ENCODE measurements at regions not wholly inside any gene's neighbourhood (a gene's known extent, or its start where the extent isn't known, plus 50 kb on each side); places are given as distances from the start of the nearest gene placed in this dataset.

- Histone ChIP-seq H3K4me3 (replicated peaks; ENCODE audit: insufficient read depth, low read length) (no peak overlapping the region), H3K27ac (replicated peaks) (no peak overlapping the region)
- no peak for DNase-seq (ENCODE audit: low read depth in 1 of 2, low spot score in 1 of 2)
These were observed 104.4 kb upstream of the DPT start for GRCh38 chr1:168833362-168833761.

GRCh38 chr1:168833801-168834224 lies 104.8 kb upstream of the DPT start:
- Histone ChIP-seq H3K27me3 (ENCODE audit: insufficient read depth, poor library complexity, severe bottlenecking) (no peaks in the 10 kb centered on the region), H3K4me3 (replicated peaks; ENCODE audit: insufficient read depth, low read length) (no peak overlapping the region), H3K27ac (replicated peaks) (no peak overlapping the region)
- no peak for DNase-seq (ENCODE audit: low read depth in 1 of 2, low spot score in 1 of 2)
- TF ChIP-seq CTCF (IDR thresholded peaks at IDR 0.05; ENCODE audit: insufficient read depth, low read length) (no peak), POLR2AphosphoS5 (IDR thresholded peaks at IDR 0.05; ENCODE audit: low read depth) (no peak), GABPA (IDR thresholded peaks at IDR 0.05; ENCODE audit: low read depth) (no peak)

More at GRCh38 chr1:168833362-168833761, 104.4 kb upstream of the DPT start:
- TF ChIP-seq CTCF (IDR thresholded peaks at IDR 0.05; ENCODE audit: insufficient read depth, low read length) (no peak), SPI1 (IDR thresholded peaks at IDR 0.05; ENCODE audit: borderline replicate concordance, low read depth) (no peak), GABPA (IDR thresholded peaks at IDR 0.05; ENCODE audit: low read depth) (no peak), REST (IDR thresholded peaks at IDR 0.05; ENCODE audit: insufficient replicate concordance, low read depth) (no peak), POLR2AphosphoS5 (IDR thresholded peaks at IDR 0.05; ENCODE audit: low read depth) (no peak)
- no peaks in the 10 kb centered on the region for H3K27me3 ChIP-seq (ENCODE audit: insufficient read depth, poor library complexity, severe bottlenecking)

- TF ChIP-seq REST (IDR thresholded peaks at IDR 0.05; ENCODE audit: insufficient replicate concordance, low read depth) (no peak), CTCF (IDR thresholded peaks at IDR 0.05; ENCODE audit: insufficient read depth, low read length) (no peak), POLR2AphosphoS5 (IDR thresholded peaks at IDR 0.05; ENCODE audit: low read depth) (no peak), SPI1 (IDR thresholded peaks at IDR 0.05; ENCODE audit: borderline replicate concordance, low read depth) (no peak), GABPA (IDR thresholded peaks at IDR 0.05; ENCODE audit: low read depth) (no peak)
- H3K27ac ChIP-seq (replicated peaks): no peak overlapping the region
- no peak overlapping the region for H3K4me3 ChIP-seq (replicated peaks; ENCODE audit: insufficient read depth, low read length)
- H3K27me3 ChIP-seq (ENCODE audit: insufficient read depth, poor library complexity, severe bottlenecking): no peaks in the 10 kb centered on the region
- DNase-seq (ENCODE audit: low read depth in 1 of 2, low spot score in 1 of 2): no peak
These were observed 105.3 kb upstream of the DPT start for GRCh38 chr1:168834225-168834872.

- TF ChIP-seq GABPA (IDR thresholded peaks at IDR 0.05; ENCODE audit: low read depth) (no peak), CTCF (IDR thresholded peaks at IDR 0.05; ENCODE audit: insufficient read depth, low read length) (no peak), POLR2AphosphoS5 (IDR thresholded peaks at IDR 0.05; ENCODE audit: low read depth) (no peak), REST (IDR thresholded peaks at IDR 0.05; ENCODE audit: insufficient replicate concordance, low read depth) (no peak), SPI1 (IDR thresholded peaks at IDR 0.05; ENCODE audit: borderline replicate concordance, low read depth) (no peak)
- Histone ChIP-seq H3K27ac (replicated peaks) (no peak overlapping the region), H3K4me3 (replicated peaks; ENCODE audit: insufficient read depth, low read length) (no peak overlapping the region), H3K27me3 (ENCODE audit: insufficient read depth, poor library complexity, severe bottlenecking) (no peaks in the 10 kb centered on the region)
- no peak for DNase-seq (ENCODE audit: low read depth in 1 of 2, low spot score in 1 of 2)
These were observed 106.2 kb upstream of the DPT start for GRCh38 chr1:168835176-168835575.
